ENCODE measurements at regions not wholly inside any gene's neighbourhood (a gene's known extent, or its start where the extent isn't known, plus 50 kb on each side); places are given as distances from the start of the nearest gene placed in this dataset.

- WGBS = 66% methylated on average over 5 of the region's 5 CpGs
- H3K4me3 ChIP-seq (ENCODE audit: low read depth in 1 of 3, low read length in 3 of 3) = no peak overlapping the region
- no peaks in the 10 kb centered on the region for H3K4me1 ChIP-seq (ENCODE audit: control insufficient read depth in 4 of 4, insufficient read depth in 4 of 4, low read length in 3 of 4)
Measured at GRCh38 chr9:13446938-13447842, 167.7 kb upstream of the MPDZ start.

DNA sequence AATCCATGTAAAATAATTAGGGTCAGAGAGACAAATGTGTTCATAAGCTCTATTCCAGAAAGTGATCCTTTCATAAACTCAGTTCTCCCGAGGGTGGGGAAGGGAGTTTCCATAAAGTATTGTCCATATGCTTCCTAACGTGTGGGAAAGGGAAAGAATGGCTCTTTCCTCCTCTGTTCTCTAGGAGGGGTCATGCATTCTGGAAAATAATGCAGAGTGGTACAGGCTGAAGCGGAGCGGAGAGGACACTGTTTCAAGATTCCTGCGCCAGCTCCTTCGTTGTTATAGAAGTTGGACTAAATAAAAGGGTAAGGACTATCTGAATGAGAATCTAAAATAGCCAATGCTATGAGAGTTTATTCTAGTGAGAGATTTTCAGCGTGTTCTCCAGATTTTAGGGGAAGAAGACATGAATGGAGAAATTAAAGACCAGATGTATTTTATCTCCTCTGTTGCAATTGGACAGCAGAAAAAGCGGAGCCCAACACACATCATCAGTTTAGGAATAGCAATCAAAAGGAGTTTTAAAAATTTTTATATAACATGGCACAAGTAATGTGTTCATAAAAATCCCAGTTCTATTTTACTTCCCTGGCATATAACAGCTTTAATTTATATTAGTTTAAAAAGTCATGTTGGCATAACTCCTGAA lies 166.9 kb upstream of the MPDZ start:
- 84% methylated on average over 8 of the region's 8 CpGs for WGBS
- no peaks in the 10 kb centered on the region for H3K9me3 ChIP-seq (ENCODE audit: control insufficient read depth in 4 of 4, low read length in 3 of 4)
- no peaks in the 10 kb centered on the region for H3K27me3 ChIP-seq (ENCODE audit: control insufficient read depth in 4 of 4, insufficient read depth in 4 of 4, low read length in 3 of 4)
- H3K4me3 ChIP-seq (ENCODE audit: low read depth in 1 of 3, low read length in 3 of 3) = no peak overlapping the region
- TF ChIP-seq HNF4G (IDR thresholded peaks at IDR 0.05) (no peak), TAF1 (conservative IDR thresholded peaks at IDR 0.05) (no peak), GABPA (IDR thresholded peaks at IDR 0.05 in 1 of 2, conservative IDR thresholded peaks at IDR 0.05 in 1 of 2) (no peak), ATF3 (IDR thresholded peaks at IDR 0.05) (no peak), RAD21 (IDR thresholded peaks at IDR 0.05) (no peak), NR2F2 (IDR thresholded peaks at IDR 0.05) (no peak), CTCF (IDR thresholded peaks at IDR 0.05; ENCODE audit: low read depth, low read length, missing input control) (no peak), FOXA1 (IDR thresholded peaks at IDR 0.05) (no peak)
- TF ChIP-seq, protein P1, sequence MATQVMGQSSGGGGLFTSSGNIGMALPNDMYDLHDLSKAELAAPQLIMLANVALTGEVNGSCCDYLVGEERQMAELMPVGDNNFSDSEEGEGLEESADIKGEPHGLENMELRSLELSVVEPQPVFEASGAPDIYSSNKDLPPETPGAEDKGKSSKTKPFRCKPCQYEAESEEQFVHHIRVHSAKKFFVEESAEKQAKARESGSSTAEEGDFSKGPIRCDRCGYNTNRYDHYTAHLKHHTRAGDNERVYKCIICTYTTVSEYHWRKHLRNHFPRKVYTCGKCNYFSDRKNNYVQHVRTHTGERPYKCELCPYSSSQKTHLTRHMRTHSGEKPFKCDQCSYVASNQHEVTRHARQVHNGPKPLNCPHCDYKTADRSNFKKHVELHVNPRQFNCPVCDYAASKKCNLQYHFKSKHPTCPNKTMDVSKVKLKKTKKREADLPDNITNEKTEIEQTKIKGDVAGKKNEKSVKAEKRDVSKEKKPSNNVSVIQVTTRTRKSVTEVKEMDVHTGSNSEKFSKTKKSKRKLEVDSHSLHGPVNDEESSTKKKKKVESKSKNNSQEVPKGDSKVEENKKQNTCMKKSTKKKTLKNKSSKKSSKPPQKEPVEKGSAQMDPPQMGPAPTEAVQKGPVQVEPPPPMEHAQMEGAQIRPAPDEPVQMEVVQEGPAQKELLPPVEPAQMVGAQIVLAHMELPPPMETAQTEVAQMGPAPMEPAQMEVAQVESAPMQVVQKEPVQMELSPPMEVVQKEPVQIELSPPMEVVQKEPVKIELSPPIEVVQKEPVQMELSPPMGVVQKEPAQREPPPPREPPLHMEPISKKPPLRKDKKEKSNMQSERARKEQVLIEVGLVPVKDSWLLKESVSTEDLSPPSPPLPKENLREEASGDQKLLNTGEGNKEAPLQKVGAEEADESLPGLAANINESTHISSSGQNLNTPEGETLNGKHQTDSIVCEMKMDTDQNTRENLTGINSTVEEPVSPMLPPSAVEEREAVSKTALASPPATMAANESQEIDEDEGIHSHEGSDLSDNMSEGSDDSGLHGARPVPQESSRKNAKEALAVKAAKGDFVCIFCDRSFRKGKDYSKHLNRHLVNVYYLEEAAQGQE (IDR thresholded peaks at IDR 0.05) = no peak
- DNase-seq (ENCODE audit: low spot score) = no peak
- H3K9ac ChIP-seq (ENCODE audit: low read depth in 1 of 2, low read length in 2 of 2) = no peak overlapping the region
- no peak overlapping the region for H3K27ac ChIP-seq (ENCODE audit: low read depth in 1 of 2, low read length in 2 of 2)
- no peaks in the 10 kb centered on the region for H3K36me3 ChIP-seq (ENCODE audit: control insufficient read depth in 4 of 4, insufficient read depth in 3 of 4, low read depth in 1 of 4, low read length in 3 of 4)
- no peaks in the 10 kb centered on the region for H3K4me1 ChIP-seq (ENCODE audit: control insufficient read depth in 4 of 4, insufficient read depth in 4 of 4, low read length in 3 of 4)

More at GRCh38 chr9:13446938-13447842, 167.7 kb upstream of the MPDZ start:
- Histone ChIP-seq H3K9ac (ENCODE audit: low read depth in 1 of 2, low read length in 2 of 2) (no peak overlapping the region), H3K36me3 (ENCODE audit: control insufficient read depth in 4 of 4, insufficient read depth in 3 of 4, low read depth in 1 of 4, low read length in 3 of 4) (no peaks in the 10 kb centered on the region), H3K9me3 (ENCODE audit: control insufficient read depth in 4 of 4, low read length in 3 of 4) (no peaks in the 10 kb centered on the region), H3K27ac (ENCODE audit: low read depth in 1 of 2, low read length in 2 of 2) (no peak overlapping the region), H3K27me3 (ENCODE audit: control insufficient read depth in 4 of 4, insufficient read depth in 4 of 4, low read length in 3 of 4) (no peaks in the 10 kb centered on the region)
- DNase-seq (ENCODE audit: low spot score) = no peak
- TF ChIP-seq FOXA2 (IDR thresholded peaks at IDR 0.05) = no peak
- TF ChIP-seq NR2F2 (IDR thresholded peaks at IDR 0.05) = no peak
- TF ChIP-seq GABPA (IDR thresholded peaks at IDR 0.05 in 1 of 2, conservative IDR thresholded peaks at IDR 0.05 in 1 of 2) = no peak
- no peak for TF ChIP-seq SP1 (IDR thresholded peaks at IDR 0.05)
- TF ChIP-seq, protein P1 (IDR thresholded peaks at IDR 0.05) = no peak
- TF ChIP-seq YY1 (IDR thresholded peaks at IDR 0.05) = no peak
- peak; percentile 42 to 54 for TF ChIP-seq RAD21 (IDR thresholded peaks at IDR 0.05)
